Stimulated activated CD4-positive, alpha-beta T cell treated with anti-CD3 and anti-CD28 coated beads, Interleukin-15, amount 100 ng/mL, for 48 hours (primary cell): ENCODE measurements at regions not wholly inside any gene's neighbourhood (a gene's known extent, or its start where the extent isn't known, plus 50 kb on each side); places are given as distances from the start of the nearest gene placed in this dataset.

Experiments used
- DNase-seq, 2 donors: peaks; one replicate each; pipeline ENCODE4 v3.0.0-alpha.2; 2020; ENCODE audit warnings: low read depth in 2 of 2

DNA sequence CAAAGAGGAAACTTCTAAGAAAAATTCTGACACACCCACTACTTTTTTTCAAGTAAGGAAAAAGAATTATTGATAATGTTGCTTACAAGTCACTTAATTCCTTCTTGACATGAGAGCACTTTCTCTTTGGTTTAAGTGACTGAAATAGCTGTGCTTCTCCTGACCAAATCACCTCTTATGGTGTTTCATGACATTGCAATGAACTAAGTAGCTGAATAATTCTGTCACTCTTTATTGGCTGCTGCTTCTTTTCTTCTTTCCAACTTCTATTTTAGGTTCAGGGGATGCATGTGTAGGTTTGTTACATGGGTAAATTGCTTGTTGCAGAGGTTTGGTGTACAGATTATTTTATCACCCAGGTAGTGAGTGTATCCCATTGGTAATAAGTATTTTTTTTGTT lies 447.6 kb upstream of the NETO1 start:
- DNase-seq = no peak

GRCh38 chr18:73313476-73313875 lies 445.7 kb upstream of the NETO1 start:
- no peak for DNase-seq

- DNase-seq = no peak
Measured at GRCh38 chr18:73296686-73297085, 428.9 kb upstream of the NETO1 start.

DNA sequence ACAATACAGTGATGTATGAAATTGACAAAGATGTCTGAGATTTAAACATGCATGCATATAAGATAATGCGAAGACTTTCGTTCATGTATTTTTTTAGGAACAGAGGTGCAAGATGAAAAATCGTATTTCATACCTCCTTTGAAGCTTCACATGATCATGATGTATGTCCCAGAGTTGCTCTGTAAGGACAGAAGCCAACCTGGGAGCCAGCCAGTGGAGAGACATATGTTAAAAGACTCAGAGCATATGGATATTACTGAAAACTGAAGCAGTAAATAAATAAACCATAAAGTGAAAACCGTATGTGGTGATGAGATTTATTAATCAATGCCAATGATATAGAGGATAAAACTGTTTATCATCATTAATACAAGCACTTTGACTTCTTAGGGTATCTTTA lies 424.4 kb upstream of the NETO1 start:
- DNase-seq = no peak

DNA sequence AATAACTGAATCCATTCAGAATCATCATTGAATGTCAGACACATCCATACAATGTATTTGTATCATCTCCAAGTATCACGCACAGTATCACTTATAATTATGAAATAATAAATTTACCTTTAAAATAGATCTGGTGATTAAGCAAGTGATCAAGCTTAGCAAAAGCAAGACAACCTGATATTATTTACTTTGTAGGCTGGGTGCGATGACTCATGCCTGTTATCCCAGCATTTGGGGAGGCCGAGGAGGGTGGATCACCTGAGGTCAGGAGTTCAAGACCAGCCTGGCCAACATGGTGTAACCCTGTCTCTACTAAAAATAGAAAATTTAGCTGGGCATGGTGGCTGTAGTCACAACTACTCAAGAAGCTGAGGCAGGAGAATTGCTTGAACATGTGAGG lies 421.0 kb upstream of the NETO1 start:
- DNase-seq = no peak

GRCh38 chr18:73286584-73286983 lies 418.8 kb upstream of the NETO1 start:
- DNase-seq = no peak

DNA sequence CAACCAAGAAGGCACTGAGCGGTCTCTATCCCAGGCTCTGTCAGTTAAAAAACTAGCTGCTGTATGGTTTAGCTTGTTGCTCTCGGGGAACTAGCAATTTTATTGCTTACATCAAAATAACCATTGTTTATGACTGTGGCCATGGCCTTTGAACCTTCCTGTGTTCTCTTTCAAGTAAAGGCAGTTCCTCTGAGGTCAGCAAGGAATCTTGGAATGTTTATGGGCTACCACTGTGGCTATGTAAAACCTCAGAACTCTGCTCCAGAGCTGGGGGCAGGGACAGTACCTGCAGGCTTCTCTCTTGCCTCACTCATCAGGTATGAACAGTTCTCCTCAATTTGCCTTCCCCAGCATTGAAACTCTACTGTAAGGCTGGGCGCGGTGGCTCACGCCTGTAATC lies 416.0 kb upstream of the NETO1 start:
- no peak for DNase-seq

DNA sequence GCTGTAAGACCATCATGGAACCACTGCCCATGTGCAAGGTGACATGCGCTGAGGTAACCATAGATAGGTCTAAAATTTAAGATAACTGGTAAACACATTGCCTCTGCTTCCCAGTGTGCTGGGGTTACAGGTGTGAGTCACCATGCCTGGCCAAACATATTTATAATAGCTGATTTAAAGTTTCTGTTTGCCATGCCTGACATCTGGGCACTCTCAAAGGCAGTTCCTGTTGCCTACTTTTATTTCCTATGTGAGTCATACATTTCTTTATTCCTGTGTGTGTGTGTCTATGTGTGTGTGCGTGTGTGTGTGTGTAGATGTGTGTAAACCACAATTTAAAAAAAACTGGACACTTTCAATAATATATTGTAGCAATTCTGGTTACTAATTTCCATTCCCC lies 415.2 kb upstream of the NETO1 start:
- DNase-seq = no peak

GRCh38 chr18:73279498-73279897 lies 411.7 kb upstream of the NETO1 start:
- DNase-seq = no peak

- DNase-seq = no peak
Measured at GRCh38 chr18:73274812-73275621, 407.2 kb upstream of the NETO1 start.

DNA sequence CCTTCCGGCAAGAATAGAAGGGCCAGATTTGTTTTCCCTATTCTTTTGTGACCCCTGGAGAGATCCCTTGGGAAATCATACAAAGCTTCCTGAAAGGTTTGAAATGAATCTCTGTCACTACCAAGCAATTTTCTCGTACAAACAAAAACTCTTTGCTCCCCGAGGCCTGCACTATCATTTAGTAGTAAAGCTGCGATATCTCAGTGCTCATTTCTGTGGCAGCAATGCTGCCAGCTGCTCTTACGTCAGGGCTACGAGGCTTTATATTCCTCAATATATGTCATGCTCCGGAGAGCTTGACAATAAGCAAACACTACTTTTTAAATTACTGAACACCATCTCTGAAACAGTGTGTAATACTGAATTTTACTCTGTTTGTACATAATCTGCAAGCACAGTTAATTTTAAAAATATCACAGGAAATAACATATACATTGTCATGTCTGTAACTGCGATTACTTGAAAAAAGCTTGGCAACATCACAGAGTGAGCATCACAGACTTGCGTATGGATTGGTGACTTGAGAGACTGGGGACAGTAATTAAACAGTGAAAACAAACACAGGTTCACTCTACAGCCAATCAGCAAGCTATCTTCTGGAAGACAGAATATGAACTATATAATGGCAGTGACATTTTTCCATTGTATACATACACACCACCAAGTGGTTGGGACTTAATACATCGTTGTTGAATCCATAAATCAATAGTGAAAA lies 403.3 kb upstream of the NETO1 start:
- DNase-seq = no peak

DNA sequence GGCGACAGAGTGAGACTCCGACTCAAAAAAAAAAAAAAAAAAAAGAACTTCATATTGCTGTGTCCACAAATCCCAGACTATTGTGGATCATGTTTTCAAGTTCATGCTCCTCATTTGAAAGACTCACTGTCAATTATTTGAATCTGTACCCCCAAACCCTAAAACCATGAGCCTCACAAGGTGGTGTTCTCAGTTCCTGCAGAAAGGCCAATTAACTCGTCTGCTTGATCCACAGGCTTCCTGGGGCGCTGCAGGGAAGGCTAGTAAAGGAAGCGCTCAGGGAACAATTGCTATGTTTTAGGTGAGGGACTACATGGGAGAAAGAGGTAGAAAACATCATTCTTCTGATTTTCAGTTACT lies 396.8 kb upstream of the NETO1 start:
- DNase-seq = no peak

DNA sequence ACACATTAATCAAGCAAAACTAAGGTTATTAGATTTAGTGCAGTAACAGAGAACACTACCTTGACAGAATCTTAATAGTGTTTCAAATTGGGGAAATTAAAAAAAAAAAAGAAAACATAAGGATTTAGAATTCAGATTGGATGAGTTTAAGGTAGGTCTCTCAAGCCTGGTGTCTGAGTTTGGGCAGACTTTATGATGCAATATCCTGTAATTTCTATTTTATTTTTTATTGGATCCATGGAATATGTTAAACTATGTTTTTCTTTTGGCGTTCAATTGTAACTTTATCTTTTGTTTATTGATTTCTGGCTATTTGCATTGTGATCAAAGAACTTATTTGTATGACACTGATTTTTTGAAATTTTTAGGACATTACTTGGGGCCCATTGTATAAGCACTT lies 394.1 kb upstream of the NETO1 start:
- DNase-seq = no peak

- DNase-seq = no peak
Measured at GRCh38 chr18:73261243-73261642, 393.5 kb upstream of the NETO1 start.

DNA sequence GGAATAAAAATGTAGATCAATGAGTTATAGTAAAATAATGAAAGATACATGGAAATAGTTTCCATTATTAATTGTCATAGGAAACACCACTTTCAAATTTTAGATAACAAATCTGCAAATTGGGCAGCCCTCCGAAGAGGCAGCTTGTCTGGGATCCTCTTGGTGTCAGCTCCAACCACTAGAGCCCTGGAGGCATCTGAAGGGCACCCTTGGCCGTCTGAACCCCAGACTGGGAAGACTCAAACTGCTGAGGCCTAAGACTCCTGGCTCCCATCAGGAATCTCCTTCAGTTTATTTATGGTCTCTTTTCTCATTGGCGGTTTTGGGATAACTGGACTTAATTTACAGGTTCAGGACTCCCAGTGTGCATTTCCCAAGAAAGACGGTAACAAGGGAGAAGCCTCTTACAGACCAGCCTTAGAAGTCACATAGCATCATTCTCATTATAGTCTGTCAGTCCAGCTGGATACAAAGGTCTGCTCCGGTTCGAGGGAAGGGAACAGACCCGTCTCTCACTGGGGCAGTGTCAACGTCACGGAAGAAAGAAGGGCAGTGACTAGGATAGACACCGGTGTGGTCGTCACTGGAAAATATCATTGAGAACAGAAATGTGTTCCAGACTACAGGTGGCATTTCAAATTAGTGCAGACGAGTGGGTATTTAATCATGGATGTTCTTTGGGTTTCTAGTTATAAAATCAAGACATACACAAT lies 390.7 kb upstream of the NETO1 start:
- no peak for DNase-seq

- DNase-seq = no peak
Measured at GRCh38 chr18:73254564-73254963, 386.8 kb upstream of the NETO1 start.

DNA sequence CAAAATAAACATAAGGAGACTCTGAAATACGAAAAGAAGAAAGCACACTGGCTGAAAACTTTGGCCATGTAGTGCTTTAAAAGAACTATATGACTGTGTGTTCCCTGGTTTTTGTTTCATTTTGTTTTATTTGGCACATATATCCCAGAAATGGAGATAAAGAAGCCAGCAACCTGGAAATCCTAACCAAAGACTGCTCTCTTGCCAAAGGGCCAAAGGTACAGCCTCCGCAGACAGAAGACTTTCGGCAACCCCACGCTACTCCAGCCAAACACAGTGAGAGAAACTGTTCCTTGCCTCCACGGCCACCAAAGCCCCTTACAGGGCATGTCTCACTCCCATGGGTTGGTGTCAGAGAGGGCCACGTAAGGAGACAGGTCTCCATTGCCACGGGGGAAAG lies 381.2 kb upstream of the NETO1 start:
- DNase-seq = no peak

- no peak for DNase-seq
Measured at GRCh38 chr18:73246763-73247162, 379.0 kb upstream of the NETO1 start.

DNA sequence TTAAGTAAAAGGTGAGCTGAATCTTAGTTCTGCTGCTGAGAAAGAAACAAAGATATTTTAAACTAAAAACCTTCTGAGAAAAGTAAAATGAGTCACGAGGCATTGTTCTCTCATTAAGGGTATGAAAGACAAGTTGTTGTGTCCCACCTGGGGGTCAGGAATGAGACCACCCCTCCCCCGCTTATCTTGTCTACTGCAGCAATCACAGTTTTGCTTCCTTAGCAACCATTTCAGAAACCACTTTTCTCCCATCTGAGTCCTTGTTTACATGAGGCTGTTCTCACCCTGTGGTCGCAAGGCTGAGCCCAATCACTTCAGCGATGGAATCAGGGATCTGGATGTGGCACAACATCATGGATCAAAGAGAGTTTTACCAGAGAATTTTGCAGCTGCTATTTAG lies 377.6 kb upstream of the NETO1 start:
- no peak for DNase-seq

- DNase-seq = no peak
Measured at GRCh38 chr18:73244401-73244800, 376.6 kb upstream of the NETO1 start.

DNA sequence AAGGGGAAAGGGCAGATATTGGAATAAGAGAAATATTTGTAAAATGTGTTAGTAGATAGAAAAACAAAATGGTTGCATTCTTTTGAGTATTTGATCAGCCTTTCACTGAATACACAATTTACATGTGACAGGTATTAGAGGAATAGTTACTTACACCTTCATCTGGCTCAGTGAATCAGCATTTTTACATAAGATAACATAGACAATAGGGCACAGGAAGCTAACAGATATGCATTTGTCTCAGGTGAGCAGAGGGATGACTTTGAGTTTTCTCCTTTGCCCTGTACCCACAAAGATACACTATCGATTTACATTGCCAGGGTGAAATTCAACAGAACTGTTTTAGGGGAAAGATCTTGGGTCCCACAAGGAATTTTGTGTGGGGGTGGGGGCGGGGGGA lies 373.1 kb upstream of the NETO1 start:
- no peak for DNase-seq

- no peak for DNase-seq
Measured at GRCh38 chr18:73235921-73236320, 368.1 kb upstream of the NETO1 start.

GRCh38 chr18:73235491-73235890 lies 367.7 kb upstream of the NETO1 start:
- DNase-seq = peak in 1 of 2 donors; percentile 0
